Middle frontal gyrus (tissue), 1 donor: ENCODE measurements at regions not wholly inside any gene's neighbourhood (a gene's known extent, or its start where the extent isn't known, plus 50 kb on each side); places are given as distances from the start of the nearest gene placed in this dataset.

Experiments
- DNase-seq: peaks from one replicate; pipeline ENCODE4 v3.0.0-alpha.2; 2015; ENCODE audit warnings: low spot score; ENCODE audit errors: extremely low spot score

DNA sequence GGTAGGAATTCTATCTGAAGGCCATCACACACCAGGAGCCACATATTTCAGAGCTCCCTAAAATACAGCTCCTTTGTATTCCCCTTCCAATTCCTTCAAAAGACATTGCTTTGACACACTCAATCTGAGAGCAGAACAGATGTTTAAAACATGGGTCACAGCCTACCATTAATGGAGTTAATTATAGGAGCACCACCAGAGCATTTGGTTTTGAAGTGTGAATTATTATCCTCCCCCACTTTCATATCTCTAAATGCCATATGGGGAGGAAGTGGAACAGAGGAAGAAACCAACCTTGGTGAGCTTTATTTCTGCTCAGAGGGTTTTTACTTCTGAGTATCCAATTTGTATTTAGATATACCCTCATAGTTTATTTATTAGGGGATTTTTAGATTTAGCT is 50.7 kb upstream of the TNFRSF21 start:
- DNase-seq: no peak

DNA sequence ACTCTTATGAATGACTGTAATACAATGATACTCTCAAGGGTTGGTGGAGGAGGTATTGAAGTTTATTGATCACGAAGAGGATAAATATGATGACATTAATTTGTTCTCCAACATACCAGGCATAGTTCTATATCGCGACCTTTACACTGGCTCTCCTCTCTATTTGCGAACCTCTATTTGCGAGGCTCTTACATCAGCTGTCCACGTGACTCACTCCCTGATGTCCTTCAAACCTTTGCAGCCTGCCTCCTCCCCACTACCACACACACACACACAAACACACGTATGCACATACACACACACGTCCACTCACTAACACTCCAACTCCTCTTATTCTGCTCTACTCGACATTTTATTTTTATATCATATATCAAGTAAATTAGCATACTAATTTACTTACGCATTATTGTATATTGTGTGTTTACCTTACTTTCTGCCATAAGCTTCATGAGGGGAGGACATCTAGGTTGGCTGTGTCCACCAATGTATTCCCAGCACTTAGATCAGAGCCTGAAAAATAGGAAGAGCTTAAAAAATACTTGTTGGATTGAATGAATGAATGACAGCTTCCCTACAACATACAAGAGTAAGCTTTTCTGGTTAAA is 53.3 kb upstream of the TNFRSF21 start:
- no peak for DNase-seq

GRCh38 chr6:47363736-47364135 is 54.0 kb upstream of the TNFRSF21 start:
- DNase-seq: no peak

GRCh38 chr6:47366335-47366890 is 56.7 kb upstream of the TNFRSF21 start:
- no peak for DNase-seq

DNA sequence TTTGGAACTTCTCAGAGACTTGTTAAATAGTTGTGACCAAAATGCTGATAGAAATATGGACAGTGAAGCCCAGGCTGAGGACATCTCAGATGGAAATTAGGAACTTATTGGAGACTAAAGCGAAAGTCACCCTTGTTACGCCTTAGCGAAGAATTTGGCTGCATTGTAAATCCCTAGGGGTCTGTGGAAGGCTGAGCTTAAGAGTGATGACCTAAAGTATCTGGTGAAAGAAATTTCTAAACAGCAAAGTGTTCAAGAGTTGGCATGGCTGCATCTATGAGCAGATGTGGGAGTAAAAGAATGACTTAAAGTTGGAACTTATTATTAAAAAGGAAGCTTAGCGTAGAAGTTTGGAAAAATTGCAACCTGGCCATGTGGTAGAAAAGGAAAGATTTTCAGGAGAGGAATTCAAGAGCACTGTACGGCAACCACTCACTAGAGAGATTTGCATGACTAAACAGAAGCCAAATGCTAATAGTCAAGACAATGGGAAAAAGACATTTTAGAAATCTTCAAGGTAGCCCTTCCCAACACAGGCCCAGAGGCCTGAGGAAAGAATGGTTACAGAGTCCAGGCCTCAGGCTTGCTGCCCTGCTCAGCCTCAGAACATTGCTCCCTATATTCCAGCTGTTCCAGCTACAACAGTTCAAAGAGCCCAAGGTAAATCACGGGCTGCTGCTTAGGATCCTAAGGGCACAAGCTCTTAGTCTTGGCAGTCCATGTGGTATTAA is 61.6 kb upstream of the TNFRSF21 start:
- no peak for DNase-seq

DNA sequence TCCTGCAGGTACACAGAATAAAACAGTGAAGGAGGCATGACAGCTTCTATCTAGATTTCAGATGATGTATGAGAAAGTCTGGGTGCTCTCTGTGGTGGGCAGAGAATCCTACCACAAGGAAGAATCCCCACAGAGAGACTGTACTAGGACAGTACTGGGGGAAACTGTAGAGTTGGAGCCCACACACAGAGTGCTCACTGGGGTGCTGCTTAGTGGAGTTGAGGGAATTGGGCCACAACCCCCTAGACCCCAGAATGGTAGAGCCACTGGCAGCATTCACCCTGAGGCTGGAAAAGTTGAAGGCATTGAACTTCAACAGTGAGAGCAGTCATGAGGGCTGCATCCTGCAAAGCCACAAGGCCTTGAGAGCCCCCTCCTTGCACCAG is 62.2 kb upstream of the TNFRSF21 start:
- DNase-seq: no peak

- no peak for DNase-seq
These were observed 62.6 kb upstream of the TNFRSF21 start for GRCh38 chr6:47372318-47372717.

- DNase-seq: no peak
These were observed 65.7 kb upstream of the TNFRSF21 start for GRCh38 chr6:47375426-47375825.

- no peak for DNase-seq
These were observed 67.2 kb upstream of the TNFRSF21 start for GRCh38 chr6:47376930-47377329.

GRCh38 chr6:47377971-47378370 is 68.3 kb upstream of the TNFRSF21 start:
- no peak for DNase-seq

DNA sequence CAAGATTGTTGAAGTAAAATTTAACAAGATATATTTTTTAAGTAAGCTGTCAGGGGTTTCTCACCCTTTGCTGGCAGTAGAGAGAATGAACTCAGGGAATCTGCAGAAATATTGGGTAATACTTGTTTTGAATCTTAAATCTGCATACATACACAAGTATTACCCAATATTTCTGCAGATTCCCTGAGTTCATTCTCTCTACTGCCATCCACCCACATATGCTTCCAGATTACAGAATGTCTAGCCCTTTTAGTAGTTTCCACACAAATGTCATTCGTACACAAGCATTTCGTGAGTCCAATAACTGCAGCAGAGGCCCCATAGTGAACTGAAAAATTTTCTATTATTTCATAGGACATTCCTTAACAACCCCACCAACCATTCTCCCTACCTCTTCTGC is 69.6 kb upstream of the TNFRSF21 start:
- no peak for DNase-seq

DNA sequence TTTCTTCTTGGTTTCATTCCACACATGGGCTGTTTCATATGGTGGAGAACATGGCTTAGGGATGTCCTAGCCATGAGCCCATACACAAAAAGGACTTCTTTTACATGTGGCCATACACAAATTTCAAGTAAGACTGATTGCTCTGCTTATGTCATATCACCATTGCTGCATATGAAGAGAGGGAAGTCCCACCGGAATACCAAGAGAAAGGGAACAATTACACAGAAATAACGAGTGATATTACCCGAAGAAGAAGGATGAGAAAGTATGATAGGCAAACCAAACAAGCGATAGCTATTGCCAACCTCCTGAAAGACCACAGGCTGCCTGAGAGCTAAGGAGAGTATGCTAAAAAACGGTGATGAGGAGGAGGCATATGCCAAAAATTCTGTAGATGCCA is 70.5 kb upstream of the TNFRSF21 start:
- DNase-seq: no peak

DNA sequence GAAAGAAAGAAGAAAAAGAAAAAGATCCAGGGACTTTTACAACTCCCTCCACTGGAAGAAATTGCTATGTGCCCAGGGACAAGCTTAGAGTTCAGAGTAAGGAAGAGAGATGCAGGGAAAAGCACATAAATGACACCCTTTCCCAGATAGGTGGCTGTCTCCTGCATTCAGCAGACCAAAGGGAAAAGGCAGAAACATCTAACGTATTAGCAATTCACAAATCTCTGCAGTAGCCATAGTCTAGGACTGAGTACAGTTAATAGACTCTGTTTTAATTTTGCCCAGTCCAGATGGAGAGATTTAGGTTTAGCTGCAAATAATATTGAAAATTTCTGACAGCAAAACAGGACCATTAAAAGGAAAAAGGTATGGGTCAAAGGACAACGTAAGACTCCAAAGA is 71.3 kb upstream of the TNFRSF21 start:
- no peak for DNase-seq

DNA sequence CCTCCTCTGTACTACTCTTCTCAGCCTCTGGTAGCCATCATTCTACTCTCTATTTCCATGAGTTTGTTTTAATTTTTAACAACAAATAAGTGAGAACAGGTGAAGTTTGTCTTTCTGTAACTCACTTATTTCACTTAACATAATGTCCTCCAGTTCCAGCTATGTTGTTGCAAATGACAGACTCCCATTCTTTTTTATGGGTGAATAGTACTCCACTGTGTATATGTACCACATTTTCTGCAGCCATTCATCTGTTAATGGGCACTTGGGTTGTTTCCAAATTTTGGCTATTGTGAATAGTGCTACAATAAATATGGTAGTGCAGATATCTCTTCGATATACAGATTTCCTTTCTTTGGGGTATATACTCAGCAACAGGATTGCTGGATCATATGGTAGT is 73.7 kb upstream of the TNFRSF21 start:
- DNase-seq: no peak

- no peak for DNase-seq
These were observed 82.0 kb upstream of the TNFRSF21 start for GRCh38 chr6:47391675-47392074.

- no peak for DNase-seq
These were observed 82.5 kb upstream of the TNFRSF21 start for GRCh38 chr6:47392251-47392650.

DNA sequence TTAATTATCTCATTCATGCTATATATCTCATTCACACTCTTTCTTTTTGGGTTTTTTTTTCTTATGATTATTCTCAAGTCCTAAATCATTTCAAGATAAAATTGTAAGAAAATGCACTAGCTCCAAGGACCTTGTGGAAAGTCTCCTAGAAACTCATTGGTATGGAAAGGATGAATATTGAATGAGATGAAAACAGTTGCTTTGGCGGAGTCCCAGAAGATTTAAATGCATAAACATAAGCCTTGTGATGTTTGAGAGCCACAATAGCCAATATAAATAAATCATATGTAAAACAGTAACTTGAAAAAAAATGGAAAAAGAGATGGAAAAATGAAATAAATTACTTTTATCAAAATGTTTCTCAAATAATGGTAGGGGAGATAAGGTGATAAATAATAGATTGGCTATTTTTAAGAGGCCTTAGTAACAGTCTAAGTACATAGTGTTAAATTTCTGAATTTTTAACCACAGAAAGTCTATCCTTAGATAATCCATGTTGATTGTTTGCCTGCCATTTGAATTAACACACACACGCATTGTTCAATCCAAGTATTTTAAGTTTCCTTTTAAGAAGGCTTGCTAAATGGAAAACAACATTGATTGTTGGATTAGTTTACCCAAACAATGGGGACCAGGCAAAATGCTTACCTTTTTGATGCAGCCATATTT is 81.1 kb upstream of the CD2AP start:
- DNase-seq: no peak

- no peak for DNase-seq
These were observed 77.0 kb upstream of the CD2AP start for GRCh38 chr6:47400581-47400980.

DNA sequence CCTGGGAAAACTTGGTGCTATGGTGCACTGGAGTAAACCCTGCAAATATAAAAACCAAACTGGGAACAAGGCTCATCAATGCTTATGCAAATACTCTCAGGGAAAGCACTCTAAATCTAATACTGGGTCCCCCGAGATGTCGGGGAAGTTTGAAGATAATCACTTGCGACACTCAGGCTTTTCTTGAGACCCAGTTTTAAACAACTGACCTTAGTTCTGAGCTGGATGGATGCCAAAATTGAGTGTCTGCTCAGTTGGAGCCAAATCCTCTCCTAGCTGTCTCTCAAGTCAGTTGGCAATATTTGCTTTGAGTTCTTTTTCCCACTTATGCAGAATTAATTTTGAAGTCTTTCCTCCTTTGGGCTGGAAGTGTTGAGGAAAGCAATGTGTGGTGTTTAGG is 75.5 kb upstream of the CD2AP start:
- no peak for DNase-seq

GRCh38 chr6:47403056-47403455 is 74.5 kb upstream of the CD2AP start:
- DNase-seq: no peak

GRCh38 chr6:47403801-47404200 is 73.8 kb upstream of the CD2AP start:
- no peak for DNase-seq

- DNase-seq: no peak
These were observed 73.2 kb upstream of the CD2AP start for GRCh38 chr6:47404435-47404834.

DNA sequence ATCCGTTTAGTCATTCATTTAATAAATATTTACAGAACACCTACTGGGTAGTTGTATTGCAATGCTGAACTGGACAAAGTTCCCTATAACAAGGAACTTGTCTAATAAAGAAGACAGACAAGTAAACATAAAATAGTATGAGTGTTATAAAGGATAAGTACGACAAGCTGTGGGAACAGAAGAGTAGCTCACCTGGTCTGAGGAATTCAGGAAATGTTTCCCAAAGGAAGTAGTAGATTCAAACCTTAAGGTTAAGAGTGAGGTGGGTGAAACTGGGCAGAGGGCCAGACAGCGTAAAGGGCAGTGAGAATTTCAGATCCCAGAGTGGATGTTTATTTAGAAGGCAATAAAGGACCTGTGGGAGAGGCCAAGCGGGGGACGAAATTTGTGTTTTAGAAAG is 72.3 kb upstream of the CD2AP start:
- DNase-seq: no peak
